ENCODE measurements at regions not wholly inside any gene's neighbourhood (a gene's known extent, or its start where the extent isn't known, plus 50 kb on each side); places are given as distances from the start of the nearest gene placed in this dataset.

GRCh38 chr5:60162441-60162840, 268.9 kb upstream of the PDE4D start:
- TF ChIP-seq EZH2 (IDR thresholded peaks at IDR 0.05; ENCODE audit: borderline replicate concordance, low read depth, low read length, poor library complexity, severe bottlenecking) (no peak), CTCF (conservative IDR thresholded peaks at IDR 0.05; ENCODE audit: low read depth, low read length) (no peak)
- ChIA-PET CTCF (no interaction called here), POLR2A (ENCODE audit: low non-redundant PET) (no interaction called here)
- intact Hi-C loops (cut with micrococcal nuclease; ENCODE audit: unreplicated experiment) = loop anchor here (5.0 to 10.0 kb wide), 2 partner anchors 125 to 502 kb away; no protein-coding TSS in a partner anchor
- H3K9me3 ChIP-seq (ENCODE audit: low read depth, low read length, poor library complexity, severe bottlenecking) = no peaks in the 10 kb centered on the region
- peaks cover 28% of the 10 kb centered on the region for H3K27me3 ChIP-seq (replicated peaks; ENCODE audit: insufficient read depth, low read depth, low read length, poor library complexity)
- no peak for DNase-seq (ENCODE audit: low spot score)
- H3K27ac ChIP-seq (ENCODE audit: low read depth, low read length, poor library complexity, severe bottlenecking) = no peak overlapping the region
- no TSS peak for BruUV-seq (replicated peaks)
- H3K4me3 ChIP-seq (ENCODE audit: low read depth, low read length, poor library complexity, severe bottlenecking) = no peak overlapping the region
- H3K4me1 ChIP-seq (ENCODE audit: insufficient read depth, low read length, poor library complexity, severe bottlenecking) = no peaks in the 10 kb centered on the region
- H3K36me3 ChIP-seq (ENCODE audit: insufficient read depth, low read length, poor library complexity, severe bottlenecking) = no peaks in the 10 kb centered on the region

- ChIA-PET POLR2A (ENCODE audit: low non-redundant PET) (no interaction called here), CTCF (no interaction called here)
- intact Hi-C loops (cut with micrococcal nuclease; ENCODE audit: unreplicated experiment) = loop anchor here (2.0 to 10.0 kb wide), 3 partner anchors 126 to 503 kb away; no protein-coding TSS in a partner anchor
- BruUV-seq (replicated peaks) = no TSS peak
- TF ChIP-seq CTCF (conservative IDR thresholded peaks at IDR 0.05; ENCODE audit: low read depth, low read length) (peak; percentile 69), EZH2 (IDR thresholded peaks at IDR 0.05; ENCODE audit: borderline replicate concordance, low read depth, low read length, poor library complexity, severe bottlenecking) (no peak)
- Histone ChIP-seq H3K9me3 (ENCODE audit: low read depth, low read length, poor library complexity, severe bottlenecking) (no peaks in the 10 kb centered on the region), H3K27me3 (replicated peaks; ENCODE audit: insufficient read depth, low read depth, low read length, poor library complexity) (peaks cover 28% of the 10 kb centered on the region), H3K4me3 (ENCODE audit: low read depth, low read length, poor library complexity, severe bottlenecking) (no peak overlapping the region), H3K36me3 (ENCODE audit: insufficient read depth, low read length, poor library complexity, severe bottlenecking) (no peaks in the 10 kb centered on the region), H3K27ac (ENCODE audit: low read depth, low read length, poor library complexity, severe bottlenecking) (no peak overlapping the region), H3K4me1 (ENCODE audit: insufficient read depth, low read length, poor library complexity, severe bottlenecking) (no peaks in the 10 kb centered on the region)
- peak; percentile 59 for DNase-seq (ENCODE audit: low spot score)
Observed at GRCh38 chr5:60161340-60161934, 267.9 kb upstream of the PDE4D start.

- H3K4me1 ChIP-seq (ENCODE audit: insufficient read depth, low read length, poor library complexity, severe bottlenecking) = no peaks in the 10 kb centered on the region
- no peak for DNase-seq (ENCODE audit: low spot score)
- no peaks in the 10 kb centered on the region for H3K9me3 ChIP-seq (ENCODE audit: low read depth, low read length, poor library complexity, severe bottlenecking)
- no peak overlapping the region for H3K27ac ChIP-seq (ENCODE audit: low read depth, low read length, poor library complexity, severe bottlenecking)
- no TSS peak for BruUV-seq (replicated peaks)
- intact Hi-C loops (cut with micrococcal nuclease; ENCODE audit: unreplicated experiment) = no loop called here
- ChIA-PET POLR2A (ENCODE audit: low non-redundant PET) (no interaction called here), CTCF (no interaction called here)
- no peak overlapping the region for H3K4me3 ChIP-seq (ENCODE audit: low read depth, low read length, poor library complexity, severe bottlenecking)
- no peaks in the 10 kb centered on the region for H3K36me3 ChIP-seq (ENCODE audit: insufficient read depth, low read length, poor library complexity, severe bottlenecking)
- H3K27me3 ChIP-seq (replicated peaks; ENCODE audit: insufficient read depth, low read depth, low read length, poor library complexity) = peaks cover 4% of the 10 kb centered on the region
- no peak for TF ChIP-seq CTCF (conservative IDR thresholded peaks at IDR 0.05; ENCODE audit: low read depth, low read length)
- no peak for TF ChIP-seq EZH2 (IDR thresholded peaks at IDR 0.05; ENCODE audit: borderline replicate concordance, low read depth, low read length, poor library complexity, severe bottlenecking)
Observed at GRCh38 chr5:60149081-60149480, 255.6 kb upstream of the PDE4D start.

Measured in A673 (cell line).